Neural cell (in vitro differentiated cells): ENCODE measurements at regions not wholly inside any gene's neighbourhood (a gene's known extent, or its start where the extent isn't known, plus 50 kb on each side); places are given as distances from the start of the nearest gene placed in this dataset.

Experiments used
- H2AFZ ChIP-seq: fragments of 200-600, 300-800 bp; sonication (generic), shearing (Covaris generic); 2 replicates; pipeline ENCODE4 v1.6.0; 2014; ENCODE audit warnings: low read depth, mild to moderate bottlenecking, antibody characterized with exemption, low read length, moderate library complexity
- H3F3A ChIP-seq: fragments of 200-600 bp; shearing (Covaris generic); 2 replicates; pipeline ENCODE4 v1.6.1; 2016; ENCODE audit warnings: mild to moderate bottlenecking, moderate library complexity, mixed read lengths, antibody characterized with exemption, low read length; ENCODE audit not compliant: insufficient read depth, poor library complexity, severe bottlenecking
- H3K27ac ChIP-seq: fragments of 200-600, 300-800 bp; sonication (generic), shearing (Covaris generic); 2 replicates; pipeline ENCODE4 v1.5.1; 2014; ENCODE audit warnings: mild to moderate bottlenecking, low read length, moderate library complexity
- H3K27me3 ChIP-seq: fragments of 300-800, 200-600 bp; sonication (generic), shearing (Covaris generic); 2 replicates; pipeline ENCODE4 v1.6.0; 2014; ENCODE audit warnings: mild to moderate bottlenecking, low read depth, low read length, moderate library complexity; ENCODE audit not compliant: insufficient read depth
- H3K36me3 ChIP-seq: fragments of 300-800, 200-600 bp; sonication (generic), shearing (Covaris generic); 2 replicates; pipeline ENCODE4 v1.5.1; 2014; ENCODE audit warnings: mild to moderate bottlenecking, antibody characterized with exemption, low read length, moderate library complexity; ENCODE audit not compliant: insufficient read depth
- H3K4me2 ChIP-seq: fragments of 300-800, 200-600 bp; sonication (generic), shearing (Covaris generic); 2 replicates; pipeline ENCODE4 v1.6.0; 2014; ENCODE audit warnings: mild to moderate bottlenecking, low read length
- H3K4me3 ChIP-seq: fragments of 300-800, 200-600 bp; sonication (generic), shearing (Covaris generic); 2 replicates; pipeline ENCODE4 v1.5.1; 2014; ENCODE audit warnings: mild to moderate bottlenecking, low read length, moderate library complexity
- H3K79me2 ChIP-seq: fragments of 200-600 bp; shearing (Covaris generic); replicated peaks from 2 replicates; pipeline ENCODE4 v1.6.0; 2014; ENCODE audit warnings: mild to moderate bottlenecking, low read length, moderate library complexity; ENCODE audit not compliant: insufficient read depth
- H3K9ac ChIP-seq: fragments of 300-800, 200-600 bp; sonication (generic), shearing (Covaris generic); 2 replicates; pipeline ENCODE4 v1.6.1; 2016; ENCODE audit warnings: mild to moderate bottlenecking, low read length, mixed read lengths
- H3K9me2 ChIP-seq: fragments of 200-600 bp; shearing (Covaris generic); 2 replicates; pipeline ENCODE4 v1.6.1; 2016; ENCODE audit warnings: mild to moderate bottlenecking, low read length, mixed read lengths; ENCODE audit not compliant: insufficient read depth
- H3K9me3 ChIP-seq: fragments of 200-600, 300-800 bp; sonication (generic), shearing (Covaris generic); 2 replicates; pipeline ENCODE4 v1.6.1; 2016; ENCODE audit warnings: mild to moderate bottlenecking, mixed run types, low read length, moderate library complexity, mixed read lengths
- H4K20me1 ChIP-seq: fragments of 200-600 bp; shearing (Covaris generic); 2 replicates; pipeline ENCODE4 v1.6.1; 2016; ENCODE audit warnings: mild to moderate bottlenecking, mixed run types; ENCODE audit not compliant: insufficient read depth
- CTCF ChIP-seq: fragments of 450-650 bp; IDR thresholded peaks from 2 replicates; pipeline ENCODE4 v1.5.1; 2014; ENCODE audit warnings: antibody characterized with exemption, mild to moderate bottlenecking, moderate library complexity; ENCODE audit not compliant: poor library complexity, severe bottlenecking
- EP300 ChIP-seq: fragments of 450-650 bp; conservative IDR thresholded peaks from 2 replicates; pipeline ENCODE4 v1.6.1; 2014; ENCODE audit warnings: antibody characterized with exemption, mild to moderate bottlenecking, moderate library complexity; ENCODE audit not compliant: poor library complexity, severe bottlenecking
- EZH2 ChIP-seq: fragments of 200-600, 300-800 bp; shearing (Covaris generic), sonication (generic); IDR thresholded peaks from 2 replicates; pipeline ENCODE4 v1.6.1; 2014; ENCODE audit warnings: antibody characterized with exemption, low read length, borderline replicate concordance, mild to moderate bottlenecking; ENCODE audit not compliant: insufficient read depth, poor library complexity, severe bottlenecking
- MXI1 ChIP-seq: fragments of 450-650 bp; conservative IDR thresholded peaks from 2 replicates; pipeline ENCODE4 v1.6.1; 2014; ENCODE audit warnings: antibody characterized with exemption, mild to moderate bottlenecking; ENCODE audit not compliant: poor library complexity, severe bottlenecking
- POLR2AphosphoS5 ChIP-seq: IDR thresholded peaks from 2 replicates; pipeline ENCODE4 v1.6.1; 2012
- RAD21 ChIP-seq: fragments of 450-650 bp; conservative IDR thresholded peaks from 2 replicates; pipeline ENCODE4 v1.6.1; 2014; ENCODE audit warnings: antibody characterized with exemption, mild to moderate bottlenecking, moderate library complexity
- REST ChIP-seq: IDR thresholded peaks from 2 replicates; pipeline ENCODE4 v1.6.1; 2012; ENCODE audit warnings: borderline replicate concordance
- SMC3 ChIP-seq: fragments of 450-650 bp; conservative IDR thresholded peaks from 2 replicates; pipeline ENCODE4 v1.6.1; 2014; ENCODE audit warnings: antibody characterized with exemption, mild to moderate bottlenecking, moderate library complexity; ENCODE audit not compliant: poor library complexity
- TAF1 ChIP-seq: IDR thresholded peaks from 2 replicates; pipeline ENCODE4 v1.6.1; 2012; ENCODE audit warnings: low read depth

DNA sequence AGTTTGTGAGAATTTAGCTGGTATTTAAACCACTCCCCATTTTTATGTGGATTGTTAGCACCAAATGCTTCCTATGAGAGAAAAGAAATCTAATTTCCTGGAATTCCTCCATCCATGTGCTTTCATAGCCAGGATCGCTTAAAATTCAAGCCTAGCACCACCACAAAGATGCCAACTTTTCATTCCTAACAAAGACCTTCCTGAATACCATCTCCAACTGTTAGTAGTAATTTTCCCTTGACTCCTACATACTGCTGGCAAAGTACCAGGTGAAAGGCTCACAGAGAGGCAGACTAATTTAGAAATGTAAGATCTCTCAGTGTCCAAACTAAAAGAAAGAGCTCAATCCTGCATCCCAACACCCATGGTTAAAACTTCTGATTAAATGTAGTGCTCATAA lies 386.3 kb downstream of the KCTD12 start:
- Histone ChIP-seq H3K27ac (no peak overlapping the region), H3K9me2 (no peaks in the 10 kb centered on the region), H3K9me3 (no peaks in the 10 kb centered on the region), H3K4me2 (no peak overlapping the region), H3F3A (no peaks in the 10 kb centered on the region), H3K27me3 (no peaks in the 10 kb centered on the region), H3K36me3 (no peaks in the 10 kb centered on the region), H4K20me1 (no peaks in the 10 kb centered on the region), H3K4me3 (no peak overlapping the region), H3K79me2 (no peaks in the 10 kb centered on the region), H2AFZ (no peak overlapping the region), H3K9ac (no peak overlapping the region)
- TF ChIP-seq SMC3 (no peak), EP300 (no peak), TAF1 (no peak), POLR2AphosphoS5 (no peak), MXI1 (no peak), RAD21 (no peak), REST (no peak)

DNA sequence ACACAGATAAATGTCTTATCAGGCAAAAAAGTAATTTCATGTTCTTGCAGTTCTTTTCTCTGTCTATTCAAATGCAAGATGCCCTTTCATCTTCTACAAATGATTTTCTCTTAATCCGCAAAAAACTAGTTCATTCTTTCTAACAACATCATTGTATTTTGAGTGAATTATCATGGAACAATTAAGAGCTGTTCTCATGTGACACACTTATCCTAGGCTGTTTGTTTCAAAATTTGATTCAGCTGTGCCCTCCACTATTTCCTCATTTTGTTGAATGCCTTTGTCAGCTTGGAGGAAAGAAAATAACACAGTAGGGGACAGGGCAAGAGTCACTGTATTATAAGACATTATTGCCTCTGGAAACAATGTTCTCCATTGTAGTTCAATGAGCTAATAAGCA lies 396.9 kb downstream of the KCTD12 start:
- Histone ChIP-seq H3F3A (no peaks in the 10 kb centered on the region), H3K9ac (no peak overlapping the region), H3K36me3 (no peaks in the 10 kb centered on the region), H3K9me3 (no peaks in the 10 kb centered on the region), H3K4me3 (no peak overlapping the region), H3K9me2 (no peaks in the 10 kb centered on the region), H3K27me3 (no peaks in the 10 kb centered on the region), H3K27ac (no peak overlapping the region), H3K4me2 (no peak overlapping the region), H4K20me1 (no peaks in the 10 kb centered on the region), H3K79me2 (no peaks in the 10 kb centered on the region), H2AFZ (no peak overlapping the region)
- TF ChIP-seq EZH2 (no peak), REST (no peak), EP300 (no peak), SMC3 (no peak), RAD21 (no peak), CTCF (no peak)
